HG03432 (cell line): ENCODE measurements at regions not wholly inside any gene's neighbourhood (a gene's known extent, or its start where the extent isn't known, plus 50 kb on each side); places are given as distances from the start of the nearest gene placed in this dataset.
"Not testable (repeated sequence)": the region's sequence is repeated elsewhere in the genome, so short reads cannot be mapped to it uniquely, and the experiment has no call there.

Source experiments
- ATAC-seq: cut with Tn5 transposase; IDR thresholded peaks from one replicate; pipeline ENCODE4 v1.9.1; 2021; ENCODE audit warnings: mild to moderate bottlenecking, moderate library complexity; ENCODE audit not compliant: unreplicated experiment

DNA sequence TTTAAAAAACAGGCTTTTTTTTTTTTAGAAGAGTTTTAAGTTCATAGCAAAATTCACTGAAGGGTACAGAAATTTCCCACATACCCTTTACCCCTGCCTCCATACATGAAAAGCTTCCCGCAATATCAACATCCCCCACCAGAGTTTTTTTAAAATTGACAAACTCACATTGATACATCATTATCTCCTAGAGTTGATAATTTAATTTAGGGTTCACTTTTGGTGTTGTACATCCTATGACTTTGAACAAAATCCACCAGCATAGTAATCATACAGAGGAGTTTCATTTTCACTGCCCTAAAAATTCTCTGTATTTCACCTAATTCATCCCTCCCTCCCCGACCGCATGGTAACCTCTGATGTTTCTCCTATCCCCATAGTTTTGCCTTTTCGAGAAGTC lies 53.6 kb upstream of the KCNK2 start:
- no peak for ATAC-seq

DNA sequence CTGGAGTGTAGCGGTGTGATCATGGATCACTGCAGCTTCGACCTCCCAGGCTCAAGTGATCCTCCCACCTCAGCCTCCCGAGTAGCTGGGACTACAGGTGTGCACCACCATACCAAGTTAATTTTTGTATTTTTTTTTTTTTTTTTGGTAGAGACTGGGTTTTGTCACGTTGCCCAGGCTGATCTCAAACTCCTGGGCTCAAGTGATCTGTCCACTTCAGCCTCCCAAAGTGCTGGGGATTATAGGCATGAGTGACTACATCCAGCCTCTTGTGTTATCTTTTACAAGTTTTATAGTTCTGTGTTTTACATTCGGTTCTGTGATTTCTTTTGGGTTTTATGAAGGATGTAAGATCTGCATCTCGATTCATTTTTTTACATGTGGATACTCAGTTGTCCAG lies 52.0 kb upstream of the KCNK2 start:
- not testable (repeated sequence) for ATAC-seq

DNA sequence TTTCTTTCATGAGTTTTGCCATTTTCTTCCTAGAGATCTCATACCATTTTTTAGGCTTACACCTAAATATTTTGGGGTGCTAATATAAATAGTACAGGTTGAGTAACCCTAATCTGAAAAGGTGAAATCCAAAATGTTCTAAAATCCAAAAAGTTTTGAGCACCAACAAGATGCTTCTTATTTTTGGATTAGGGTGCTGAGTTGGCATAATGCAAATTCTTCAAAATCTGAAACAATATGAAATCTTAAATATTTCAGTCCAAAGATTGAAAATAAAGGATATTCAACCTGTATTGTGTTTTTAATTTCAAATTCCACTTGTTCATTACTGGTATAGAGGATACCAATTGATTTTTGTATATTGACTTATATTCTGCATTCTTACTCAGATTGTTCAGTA lies 51.1 kb upstream of the KCNK2 start:
- no peak for ATAC-seq
